Neural progenitor cell (in vitro differentiated cells): ENCODE measurements at regions not wholly inside any gene's neighbourhood (a gene's known extent, or its start where the extent isn't known, plus 50 kb on each side); places are given as distances from the start of the nearest gene placed in this dataset.

Experiments used
- EZH2 ChIP-seq: fragments of 200-600 bp; sonication (generic); IDR thresholded peaks from 2 replicates; pipeline ENCODE4 v1.6.1; 2017; ENCODE audit warnings: antibody characterized with exemption, mild to moderate bottlenecking, moderate library complexity
- TF ChIP-seq, protein P1 (sequence below): fragments of 200-600 bp; sonication (generic); IDR thresholded peaks from 2 replicates; pipeline ENCODE4 v1.5.1; 2017; ENCODE audit warnings: antibody characterized with exemption, mild to moderate bottlenecking

DNA sequence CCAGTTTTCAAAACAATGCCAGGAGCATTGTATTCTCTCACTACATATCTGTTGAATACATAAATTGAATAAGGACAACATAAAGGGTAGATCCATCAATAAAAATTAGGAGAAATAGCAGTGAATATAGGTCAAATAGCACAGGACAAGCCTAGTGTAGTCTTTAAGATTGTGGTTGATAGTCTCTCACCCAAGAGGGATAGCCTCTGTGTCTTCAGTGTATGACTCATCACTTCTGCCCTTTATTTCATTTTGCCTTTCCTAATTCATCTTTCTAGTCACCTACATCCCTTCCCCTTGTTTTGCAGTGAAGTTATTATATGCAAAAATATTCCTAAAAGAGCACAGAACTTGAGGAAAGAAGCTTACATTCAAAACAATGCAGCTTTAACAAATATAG, 335.0 kb upstream of the TUSC1 start:
- TF ChIP-seq, protein P1, sequence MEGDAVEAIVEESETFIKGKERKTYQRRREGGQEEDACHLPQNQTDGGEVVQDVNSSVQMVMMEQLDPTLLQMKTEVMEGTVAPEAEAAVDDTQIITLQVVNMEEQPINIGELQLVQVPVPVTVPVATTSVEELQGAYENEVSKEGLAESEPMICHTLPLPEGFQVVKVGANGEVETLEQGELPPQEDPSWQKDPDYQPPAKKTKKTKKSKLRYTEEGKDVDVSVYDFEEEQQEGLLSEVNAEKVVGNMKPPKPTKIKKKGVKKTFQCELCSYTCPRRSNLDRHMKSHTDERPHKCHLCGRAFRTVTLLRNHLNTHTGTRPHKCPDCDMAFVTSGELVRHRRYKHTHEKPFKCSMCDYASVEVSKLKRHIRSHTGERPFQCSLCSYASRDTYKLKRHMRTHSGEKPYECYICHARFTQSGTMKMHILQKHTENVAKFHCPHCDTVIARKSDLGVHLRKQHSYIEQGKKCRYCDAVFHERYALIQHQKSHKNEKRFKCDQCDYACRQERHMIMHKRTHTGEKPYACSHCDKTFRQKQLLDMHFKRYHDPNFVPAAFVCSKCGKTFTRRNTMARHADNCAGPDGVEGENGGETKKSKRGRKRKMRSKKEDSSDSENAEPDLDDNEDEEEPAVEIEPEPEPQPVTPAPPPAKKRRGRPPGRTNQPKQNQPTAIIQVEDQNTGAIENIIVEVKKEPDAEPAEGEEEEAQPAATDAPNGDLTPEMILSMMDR, result no peak
- no peak for TF ChIP-seq EZH2
